ENCODE measurements at regions not wholly inside any gene's neighbourhood (a gene's known extent, or its start where the extent isn't known, plus 50 kb on each side); places are given as distances from the start of the nearest gene placed in this dataset.

DNA sequence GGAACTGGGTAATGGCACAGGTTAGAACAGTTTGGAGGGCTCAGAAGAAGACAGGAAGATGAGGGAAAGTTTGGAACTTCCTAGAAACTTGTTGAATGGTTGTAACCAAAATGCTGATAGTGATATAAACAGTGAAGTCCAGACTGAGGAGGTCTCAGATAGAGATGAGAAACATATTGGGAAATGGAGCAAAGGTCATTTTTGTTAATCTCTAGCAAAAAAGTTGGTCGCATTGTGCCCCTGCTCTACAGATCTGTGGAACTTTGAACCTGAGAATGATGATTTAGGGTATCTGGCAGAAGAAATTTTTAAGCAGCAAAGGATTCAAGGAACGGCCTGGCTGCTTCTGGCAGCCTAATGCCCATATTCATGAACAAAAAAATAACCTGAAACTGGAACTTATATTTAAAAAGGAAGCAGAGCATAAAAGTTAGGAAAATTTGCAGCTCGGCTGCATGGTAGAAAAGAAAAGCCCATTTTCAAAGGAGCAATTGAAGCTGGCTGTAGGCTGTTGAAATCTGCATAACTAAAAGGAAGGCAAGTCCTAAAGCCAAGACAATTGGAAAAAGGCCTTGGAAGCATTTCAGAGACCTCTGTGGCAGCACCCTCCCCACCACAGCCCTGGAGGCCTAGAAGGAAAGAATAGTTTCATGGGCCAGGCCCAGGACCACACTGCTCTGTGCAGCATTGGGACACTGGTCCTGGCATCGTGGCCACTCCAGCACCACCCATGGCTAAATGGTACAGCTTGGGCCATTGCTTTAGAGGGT, 182.6 kb upstream of the CD96 start:
- DNase-seq (ENCODE audit: low spot score): no peak
- no peak for TF ChIP-seq CTCF (IDR thresholded peaks at IDR 0.05)
- Mint-ChIP-seq H3K27ac (ENCODE audit: unreplicated experiment) (no peak overlapping the region), H3K36me3 (ENCODE audit: low read depth) (no peaks in the 10 kb centered on the region), H3K27me3 (ENCODE audit: low read depth) (peaks cover 9% of the 10 kb centered on the region), H3K9me3 (ENCODE audit: low read depth) (peaks cover 17% of the 10 kb centered on the region), H3K4me1 (ENCODE audit: low read depth) (no peaks in the 10 kb centered on the region), H3K4me3 (ENCODE audit: unreplicated experiment) (no peak overlapping the region)

DNA sequence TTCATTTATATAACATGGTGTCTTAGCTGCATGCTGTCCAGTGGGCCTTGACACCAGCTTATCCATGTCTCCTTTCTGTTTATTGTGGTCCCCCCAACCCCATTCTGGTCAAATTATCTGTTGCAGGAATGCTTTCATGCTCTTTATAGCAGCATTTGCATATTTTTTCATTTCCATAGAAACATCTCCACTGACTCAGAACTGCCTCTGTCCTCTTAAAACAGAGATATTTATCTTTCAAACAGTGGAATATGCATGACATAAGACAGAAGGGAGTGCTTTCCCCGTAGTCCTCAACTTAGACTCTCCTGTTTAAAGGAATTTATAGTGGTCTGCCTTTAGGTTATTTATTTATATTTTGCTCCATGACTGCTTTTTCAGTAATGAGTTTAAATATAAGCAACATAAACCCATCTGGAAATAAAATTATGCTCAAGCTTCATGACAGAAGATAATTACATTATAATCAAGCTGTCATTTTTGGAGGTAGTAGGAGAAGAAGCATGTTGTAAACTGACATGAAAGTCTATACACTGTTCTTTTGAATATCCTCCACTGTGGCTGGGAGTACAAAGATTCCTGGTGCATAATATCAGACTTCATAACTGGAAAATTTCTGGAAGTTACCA, 179.5 kb upstream of the CD96 start:
- H3K4me1 Mint-ChIP-seq (ENCODE audit: low read depth): peaks cover 6% of the 10 kb centered on the region
- H3K4me3 Mint-ChIP-seq (ENCODE audit: unreplicated experiment): no peak overlapping the region
- no peak for TF ChIP-seq CTCF (IDR thresholded peaks at IDR 0.05)
- peaks cover 7% of the 10 kb centered on the region for H3K27me3 Mint-ChIP-seq (ENCODE audit: low read depth)
- no peak for DNase-seq (ENCODE audit: low spot score)
- no peaks in the 10 kb centered on the region for H3K36me3 Mint-ChIP-seq (ENCODE audit: low read depth)
- no peak overlapping the region for H3K27ac Mint-ChIP-seq (ENCODE audit: unreplicated experiment)
- H3K9me3 Mint-ChIP-seq (ENCODE audit: low read depth): peaks cover 5% of the 10 kb centered on the region

DNA sequence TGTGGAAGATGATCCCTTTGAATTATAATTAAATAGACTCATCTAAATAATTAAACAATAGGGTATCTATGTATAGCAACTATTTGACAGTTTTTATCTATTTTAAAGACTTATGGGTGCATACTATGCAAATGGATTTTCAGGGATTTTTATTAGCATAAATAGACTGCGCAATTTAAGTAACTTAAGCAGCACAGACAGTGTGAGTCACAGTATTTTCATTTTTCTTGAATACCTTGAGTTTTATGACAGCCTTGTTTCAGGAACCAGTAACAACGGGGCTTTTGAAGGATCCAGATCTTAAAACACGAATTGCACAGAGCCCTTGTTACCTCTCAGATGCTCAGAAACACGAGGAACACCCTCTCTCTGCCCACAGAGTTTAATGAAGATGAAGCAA, 175.5 kb upstream of the CD96 start:
- peaks cover 5% of the 10 kb centered on the region for H3K27me3 Mint-ChIP-seq (ENCODE audit: low read depth)
- no peak for DNase-seq (ENCODE audit: low spot score)

DNA sequence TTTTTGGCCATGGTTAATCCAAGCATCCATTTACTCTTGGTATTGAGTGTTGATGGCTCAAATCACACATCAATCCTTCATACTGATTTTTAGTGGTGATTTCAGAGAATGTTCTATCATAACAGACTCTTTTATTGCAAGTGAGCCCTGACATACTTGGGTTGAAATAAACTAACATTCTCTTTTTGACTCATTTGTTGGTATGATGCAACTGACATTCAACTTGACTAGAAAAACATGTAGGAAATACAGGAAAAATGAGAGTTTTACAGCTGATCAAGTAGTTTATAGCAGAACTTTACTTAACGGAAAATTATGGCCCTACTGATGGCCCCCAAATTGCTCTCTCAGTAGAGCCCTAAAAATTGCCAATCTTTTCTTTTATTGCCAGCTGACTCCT, 173.9 kb upstream of the CD96 start:
- peaks cover 21% of the 10 kb centered on the region for H3K9me3 Mint-ChIP-seq (ENCODE audit: low read depth)
- TF ChIP-seq CTCF (IDR thresholded peaks at IDR 0.05): no peak
- no peak for DNase-seq (ENCODE audit: low spot score)
- H3K36me3 Mint-ChIP-seq (ENCODE audit: low read depth): peaks cover 2% of the 10 kb centered on the region
- H3K27me3 Mint-ChIP-seq (ENCODE audit: low read depth): peaks cover 2% of the 10 kb centered on the region
- H3K4me1 Mint-ChIP-seq (ENCODE audit: low read depth): peaks cover 9% of the 10 kb centered on the region
- H3K4me3 Mint-ChIP-seq (ENCODE audit: unreplicated experiment): no peak overlapping the region
- peak overlapping the region; percentile 34 for H3K27ac Mint-ChIP-seq (ENCODE audit: unreplicated experiment)

More for the DNA sequence above, 175.5 kb upstream of the CD96 start:
- Mint-ChIP-seq H3K9me3 (ENCODE audit: low read depth) (peaks cover 13% of the 10 kb centered on the region), H3K4me1 (ENCODE audit: low read depth) (peaks cover 9% of the 10 kb centered on the region), H3K36me3 (ENCODE audit: low read depth) (peaks cover 2% of the 10 kb centered on the region), H3K4me3 (ENCODE audit: unreplicated experiment) (no peak overlapping the region), H3K27ac (ENCODE audit: unreplicated experiment) (no peak overlapping the region)
- TF ChIP-seq CTCF (IDR thresholded peaks at IDR 0.05): no peak

- Mint-ChIP-seq H3K9me3 (ENCODE audit: low read depth) (peaks cover 32% of the 10 kb centered on the region), H3K27ac (ENCODE audit: unreplicated experiment) (no peak overlapping the region), H3K27me3 (ENCODE audit: low read depth) (peaks cover 11% of the 10 kb centered on the region), H3K4me1 (ENCODE audit: low read depth) (peaks cover 9% of the 10 kb centered on the region), H3K4me3 (ENCODE audit: unreplicated experiment) (no peak overlapping the region), H3K36me3 (ENCODE audit: low read depth) (peaks cover 4% of the 10 kb centered on the region)
- no peak for TF ChIP-seq CTCF (IDR thresholded peaks at IDR 0.05)
- DNase-seq (ENCODE audit: low spot score): no peak
These were observed 172.0 kb upstream of the CD96 start for GRCh38 chr3:111369958-111370357.

Data from chondrocyte (in vitro differentiated cells).